ENCODE measurements at regions not wholly inside any gene's neighbourhood (a gene's known extent, or its start where the extent isn't known, plus 50 kb on each side); places are given as distances from the start of the nearest gene placed in this dataset.

GRCh38 chr4:154692304-154692818 is 51.4 kb upstream of the LRAT start:
- TF ChIP-seq, protein P1, sequence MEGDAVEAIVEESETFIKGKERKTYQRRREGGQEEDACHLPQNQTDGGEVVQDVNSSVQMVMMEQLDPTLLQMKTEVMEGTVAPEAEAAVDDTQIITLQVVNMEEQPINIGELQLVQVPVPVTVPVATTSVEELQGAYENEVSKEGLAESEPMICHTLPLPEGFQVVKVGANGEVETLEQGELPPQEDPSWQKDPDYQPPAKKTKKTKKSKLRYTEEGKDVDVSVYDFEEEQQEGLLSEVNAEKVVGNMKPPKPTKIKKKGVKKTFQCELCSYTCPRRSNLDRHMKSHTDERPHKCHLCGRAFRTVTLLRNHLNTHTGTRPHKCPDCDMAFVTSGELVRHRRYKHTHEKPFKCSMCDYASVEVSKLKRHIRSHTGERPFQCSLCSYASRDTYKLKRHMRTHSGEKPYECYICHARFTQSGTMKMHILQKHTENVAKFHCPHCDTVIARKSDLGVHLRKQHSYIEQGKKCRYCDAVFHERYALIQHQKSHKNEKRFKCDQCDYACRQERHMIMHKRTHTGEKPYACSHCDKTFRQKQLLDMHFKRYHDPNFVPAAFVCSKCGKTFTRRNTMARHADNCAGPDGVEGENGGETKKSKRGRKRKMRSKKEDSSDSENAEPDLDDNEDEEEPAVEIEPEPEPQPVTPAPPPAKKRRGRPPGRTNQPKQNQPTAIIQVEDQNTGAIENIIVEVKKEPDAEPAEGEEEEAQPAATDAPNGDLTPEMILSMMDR (IDR thresholded peaks at IDR 0.05; ENCODE audit: insufficient read depth, low read length, missing control alignments), result no peak
- DNase-seq (ENCODE audit: low read depth, low spot score), result no peak
- ChIA-PET POLR2A (no interaction called here), CTCF (no interaction called here)
- H3K4me3 ChIP-seq (ENCODE audit: low read depth, low read length), result no peak overlapping the region
